Breast epithelium (tissue), 3 donors: ENCODE measurements at regions not wholly inside any gene's neighbourhood (a gene's known extent, or its start where the extent isn't known, plus 50 kb on each side); places are given as distances from the start of the nearest gene placed in this dataset.

ENCODE experiments used
- CTCF ChIP-seq, 3 donors: fragments of 450-650 bp; IDR thresholded peaks; one replicate each; pipeline ENCODE4 v1.5.1; 2016 to 2017; ENCODE audit warnings: antibody characterized with exemption in 3 of 3, mild to moderate bottlenecking in 3 of 3, moderate library complexity in 3 of 3
- POLR2A ChIP-seq: fragments of 450-650 bp; IDR thresholded peaks from one replicate; pipeline ENCODE4 v1.6.1; 2016; ENCODE audit warnings: antibody characterized with exemption, mild to moderate bottlenecking, moderate library complexity
- POLR2AphosphoS5 ChIP-seq, 3 donors: sonication (generic); formaldehyde crosslinking; IDR thresholded peaks; one replicate each; pipeline ENCODE4 v1.6.1; 2017; ENCODE audit warnings: antibody characterized with exemption in 3 of 3

DNA sequence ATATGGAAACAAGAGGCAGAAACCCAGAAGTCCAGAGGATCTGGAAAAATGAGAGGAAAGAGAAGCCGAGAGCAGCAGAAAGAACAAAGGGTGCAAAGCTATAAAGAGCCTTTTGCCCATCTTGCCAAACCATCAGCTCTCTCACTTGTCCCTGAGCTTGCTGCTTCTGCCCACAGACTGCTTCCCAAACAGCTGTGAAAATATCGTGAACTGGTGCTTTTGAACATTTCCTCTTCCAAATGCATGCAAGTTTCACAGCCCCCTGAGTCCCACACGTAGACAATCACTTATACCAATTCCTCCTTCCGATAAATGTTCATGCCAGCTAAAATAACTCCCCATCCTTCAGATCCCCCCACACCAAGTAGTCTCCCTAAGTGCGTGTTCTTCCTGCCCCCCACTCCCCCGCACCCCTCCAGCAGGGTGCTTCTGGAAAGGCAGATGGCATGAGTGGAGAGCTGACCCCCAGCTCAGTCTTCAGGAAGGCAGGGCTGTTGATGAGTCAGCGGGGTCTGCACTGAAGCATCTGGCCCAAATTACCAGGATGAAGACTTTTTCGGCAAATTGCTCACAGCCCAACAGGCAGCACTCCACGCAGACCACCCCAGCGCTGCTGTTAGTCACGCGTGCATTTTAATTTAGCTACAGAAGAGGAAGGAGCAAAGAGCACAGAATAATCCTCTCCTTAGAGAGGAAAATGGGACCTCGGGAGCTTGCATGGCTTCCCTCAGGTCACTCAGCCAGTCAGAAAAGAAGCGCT, 76.1 kb upstream of the KCNMA1 start:
- no peak for TF ChIP-seq CTCF (IDR thresholded peaks at IDR 0.05)
- no peak for TF ChIP-seq POLR2A
- no peak for TF ChIP-seq POLR2AphosphoS5 (IDR thresholded peaks at IDR 0.05)
